ENCODE measurements at regions not wholly inside any gene's neighbourhood (a gene's known extent, or its start where the extent isn't known, plus 50 kb on each side); places are given as distances from the start of the nearest gene placed in this dataset.

DNA sequence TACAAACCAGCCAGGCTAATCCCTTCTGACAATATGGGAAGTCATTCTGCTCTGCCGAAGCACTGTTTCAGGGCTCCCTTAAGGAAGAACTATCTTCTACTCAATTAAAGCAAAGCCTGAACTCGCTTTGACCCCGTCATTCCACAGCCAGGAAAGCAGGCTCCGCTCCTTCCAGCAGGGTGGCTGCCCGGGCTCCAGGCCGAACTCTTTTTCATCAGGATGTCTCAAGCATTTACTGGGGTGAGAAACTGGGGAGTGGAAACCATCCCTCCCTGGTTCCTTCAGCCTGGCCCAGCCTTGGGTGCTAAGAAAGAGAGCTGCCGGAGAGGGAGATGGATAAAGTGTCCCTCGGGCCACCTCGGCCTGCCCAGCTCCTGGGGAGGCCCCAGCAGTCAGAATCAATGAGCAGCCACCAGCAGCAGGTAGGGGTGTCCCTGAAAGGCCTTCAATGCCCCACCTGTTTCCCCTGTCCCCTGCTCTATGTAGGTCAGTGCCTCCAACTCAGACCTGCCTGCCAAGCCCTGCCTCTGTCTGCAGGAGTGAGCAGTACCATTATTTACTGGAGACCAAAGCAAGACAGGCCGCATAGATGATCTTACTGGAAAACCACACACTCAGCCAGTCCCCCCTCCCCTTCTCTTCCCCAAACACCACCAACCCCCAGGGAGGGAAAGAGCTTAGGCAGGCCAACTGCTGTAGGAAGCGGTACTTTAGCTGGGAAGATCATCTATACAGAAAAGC lies 225.6 kb upstream of the TLE3 start:
- H3K4me1 ChIP-seq (replicated peaks), result peaks cover 27% of the 10 kb centered on the region

DNA sequence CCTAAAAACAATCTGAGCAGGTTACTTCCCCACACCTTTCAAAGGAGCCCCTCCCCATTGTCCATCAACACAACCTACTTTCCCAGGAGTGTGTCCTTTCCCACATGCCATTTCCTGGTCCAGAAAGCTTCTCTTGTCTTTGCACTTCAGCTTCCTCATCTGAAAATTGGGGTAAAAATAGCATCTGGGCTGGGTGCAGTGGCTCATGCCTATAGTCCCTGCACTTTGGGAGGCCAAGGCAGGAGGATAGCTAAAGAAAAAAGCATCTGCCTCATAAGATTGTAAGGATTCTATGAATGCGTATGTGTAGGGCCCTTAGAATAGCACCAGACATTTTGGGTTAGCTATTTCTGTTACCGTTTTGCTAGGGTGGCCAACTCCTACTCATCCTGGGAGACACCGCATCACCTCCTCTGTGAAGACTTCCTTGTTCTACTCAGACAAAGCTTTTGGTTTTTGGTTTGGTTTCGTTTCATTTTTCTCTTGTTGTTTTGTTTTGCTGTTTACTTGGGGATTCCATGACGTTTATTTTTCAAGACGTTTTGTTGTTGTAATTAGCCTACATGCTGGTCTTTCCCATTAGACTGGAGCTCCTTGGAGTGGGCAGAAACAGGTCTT lies 224.4 kb upstream of the TLE3 start:
- no peak for DNase-seq (ENCODE audit: low spot score)
- no peaks in the 10 kb centered on the region for H3K9me3 ChIP-seq
- H3K4me1 ChIP-seq (replicated peaks), result peaks cover 27% of the 10 kb centered on the region
- no peak overlapping the region for H3K4me3 ChIP-seq
- no peaks in the 10 kb centered on the region for H3K27me3 ChIP-seq (replicated peaks; ENCODE audit: insufficient read depth)
- no peaks in the 10 kb centered on the region for H3K36me3 ChIP-seq
- intact Hi-C loops (cut with DNase I), result loop anchor here (5.0 kb wide), 3 partner anchors 50 to 620 kb away; no protein-coding TSS in a partner anchor
- H3K27ac ChIP-seq, result peak overlapping the region in 1 of 2 donors; percentile 55
- 85% methylated on average over 6 of the region's 6 CpGs for WGBS
- TF ChIP-seq POLR2A (IDR thresholded peaks at IDR 0.05), result no peak
- no peak for TF ChIP-seq POLR2AphosphoS5 (IDR thresholded peaks at IDR 0.05)
- TF ChIP-seq, protein P1, sequence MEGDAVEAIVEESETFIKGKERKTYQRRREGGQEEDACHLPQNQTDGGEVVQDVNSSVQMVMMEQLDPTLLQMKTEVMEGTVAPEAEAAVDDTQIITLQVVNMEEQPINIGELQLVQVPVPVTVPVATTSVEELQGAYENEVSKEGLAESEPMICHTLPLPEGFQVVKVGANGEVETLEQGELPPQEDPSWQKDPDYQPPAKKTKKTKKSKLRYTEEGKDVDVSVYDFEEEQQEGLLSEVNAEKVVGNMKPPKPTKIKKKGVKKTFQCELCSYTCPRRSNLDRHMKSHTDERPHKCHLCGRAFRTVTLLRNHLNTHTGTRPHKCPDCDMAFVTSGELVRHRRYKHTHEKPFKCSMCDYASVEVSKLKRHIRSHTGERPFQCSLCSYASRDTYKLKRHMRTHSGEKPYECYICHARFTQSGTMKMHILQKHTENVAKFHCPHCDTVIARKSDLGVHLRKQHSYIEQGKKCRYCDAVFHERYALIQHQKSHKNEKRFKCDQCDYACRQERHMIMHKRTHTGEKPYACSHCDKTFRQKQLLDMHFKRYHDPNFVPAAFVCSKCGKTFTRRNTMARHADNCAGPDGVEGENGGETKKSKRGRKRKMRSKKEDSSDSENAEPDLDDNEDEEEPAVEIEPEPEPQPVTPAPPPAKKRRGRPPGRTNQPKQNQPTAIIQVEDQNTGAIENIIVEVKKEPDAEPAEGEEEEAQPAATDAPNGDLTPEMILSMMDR (IDR thresholded peaks at IDR 0.05), result no peak

More for the DNA sequence above, 225.6 kb upstream of the TLE3 start:
- no peaks in the 10 kb centered on the region for H3K27me3 ChIP-seq (replicated peaks; ENCODE audit: insufficient read depth)
- DNase-seq (ENCODE audit: low spot score), result peak; percentile 67
- no peaks in the 10 kb centered on the region for H3K36me3 ChIP-seq
- 12% methylated on average over 11 of the region's 11 CpGs for WGBS
- H3K9me3 ChIP-seq, result no peaks in the 10 kb centered on the region
- TF ChIP-seq POLR2A (IDR thresholded peaks at IDR 0.05) (no peak), POLR2AphosphoS5 (IDR thresholded peaks at IDR 0.05) (peak; percentile 55)
- TF ChIP-seq, protein P1 (IDR thresholded peaks at IDR 0.05), result peak in 1 of 4 experiments; percentile 12
- H3K27ac ChIP-seq, result peak overlapping the region; percentile 51 to 55
- H3K4me3 ChIP-seq, result no peak overlapping the region
- intact Hi-C loops (cut with DNase I), result loop anchor here (5.0 kb wide), 3 partner anchors 51 to 621 kb away; no protein-coding TSS in a partner anchor

DNA sequence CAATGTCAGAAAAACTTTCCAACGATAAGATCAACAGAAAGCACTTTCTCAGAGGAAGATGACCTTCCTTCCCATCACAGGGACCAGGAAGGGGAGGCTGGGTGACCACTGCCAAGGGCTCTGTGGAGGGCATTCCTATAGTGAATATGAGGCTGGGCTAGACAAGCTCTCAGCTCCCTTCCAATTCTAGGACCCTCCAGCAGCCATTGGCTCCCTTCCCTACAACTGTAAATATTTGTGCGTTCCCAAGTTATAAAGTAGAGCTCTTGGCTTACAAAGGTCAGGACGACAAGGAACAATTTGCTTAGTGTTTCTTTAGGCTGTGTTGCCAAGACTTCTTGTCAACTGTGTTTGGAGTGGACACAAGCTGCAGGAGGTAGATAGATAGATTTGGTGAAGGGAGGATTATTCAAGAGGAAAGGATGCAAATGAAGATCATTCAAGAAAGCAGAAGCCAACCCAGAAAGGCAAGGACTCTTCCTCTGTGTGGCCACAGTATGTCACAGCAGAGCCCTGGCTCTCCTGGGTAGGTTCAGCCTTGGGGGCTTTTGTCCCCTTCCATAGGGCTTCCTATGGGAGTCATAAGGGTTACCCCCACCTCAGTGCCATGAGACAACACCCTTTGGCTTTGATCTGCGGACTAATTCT lies 223.6 kb upstream of the TLE3 start:
- no peak for DNase-seq (ENCODE audit: low spot score)
- no peaks in the 10 kb centered on the region for H3K27me3 ChIP-seq (replicated peaks; ENCODE audit: insufficient read depth)
- H3K27ac ChIP-seq, result peak overlapping the region; percentile 38 to 42
- H3K36me3 ChIP-seq, result no peaks in the 10 kb centered on the region
- no peaks in the 10 kb centered on the region for H3K9me3 ChIP-seq
- H3K4me3 ChIP-seq, result no peak overlapping the region
- 22% methylated on average over 4 of the region's 4 CpGs for WGBS
- H3K4me1 ChIP-seq (replicated peaks), result peaks cover 27% of the 10 kb centered on the region
- TF ChIP-seq POLR2A (IDR thresholded peaks at IDR 0.05) (no peak), POLR2AphosphoS5 (IDR thresholded peaks at IDR 0.05) (peak; percentile 37)
- TF ChIP-seq, protein P1 (IDR thresholded peaks at IDR 0.05), result no peak
- intact Hi-C loops (cut with DNase I), result loop anchor here (5.0 kb wide), 3 partner anchors 49 to 619 kb away; no protein-coding TSS in a partner anchor

DNA sequence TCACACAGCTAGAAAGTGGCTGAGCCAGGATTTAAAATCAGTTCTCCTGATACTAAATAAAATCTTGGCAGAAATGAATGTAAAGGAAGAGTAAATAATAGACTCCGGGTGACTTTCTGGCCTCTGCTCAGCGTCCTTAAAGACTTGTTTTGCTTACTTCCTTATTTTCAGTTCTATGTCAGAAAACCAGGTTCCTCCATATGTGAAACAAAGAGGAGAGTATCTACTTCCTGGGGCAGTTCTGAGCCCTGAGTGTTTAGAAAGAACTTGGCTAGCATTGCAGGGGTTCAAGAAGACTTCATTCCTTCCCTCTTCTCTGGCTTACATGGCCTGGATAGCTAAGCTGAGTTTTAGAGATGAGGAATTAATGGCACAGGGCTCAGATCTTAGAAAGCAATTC lies 222.8 kb upstream of the TLE3 start:
- Histone ChIP-seq H3K9me3 (no peaks in the 10 kb centered on the region), H3K27me3 (replicated peaks; ENCODE audit: insufficient read depth) (no peaks in the 10 kb centered on the region), H3K4me1 (replicated peaks) (peaks cover 27% of the 10 kb centered on the region), H3K36me3 (no peaks in the 10 kb centered on the region), H3K4me3 (no peak overlapping the region), H3K27ac (peak overlapping the region; percentile 38 to 42)
- DNase-seq (ENCODE audit: low spot score), result no peak
- 18% methylated on average over 2 of the region's 2 CpGs for WGBS
- intact Hi-C loops (cut with DNase I), result loop anchor here (5.0 kb wide), 3 partner anchors 48 to 618 kb away; no protein-coding TSS in a partner anchor
- TF ChIP-seq POLR2A (IDR thresholded peaks at IDR 0.05) (no peak), POLR2AphosphoS5 (IDR thresholded peaks at IDR 0.05) (no peak)

DNA sequence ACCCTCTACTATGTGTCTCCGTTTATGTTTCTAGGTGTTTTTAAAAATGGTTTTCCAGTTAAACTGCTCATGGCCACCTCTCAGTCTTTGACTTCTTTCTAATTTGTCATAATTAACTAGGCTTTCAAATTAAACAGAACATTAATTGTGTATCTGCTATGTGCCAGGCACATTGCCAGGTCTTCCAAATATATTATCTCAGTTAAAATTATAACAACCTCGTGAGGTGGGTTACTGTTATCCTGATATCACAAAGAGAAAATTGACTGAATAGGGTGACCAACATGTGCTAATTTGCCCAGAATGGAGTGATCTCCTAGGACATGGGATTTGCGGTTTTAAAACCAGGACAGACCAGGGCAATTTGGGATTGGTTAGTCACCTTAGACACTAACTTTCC lies 222.4 kb upstream of the TLE3 start:
- 71% methylated on average over 3 of the region's 3 CpGs for WGBS
- Histone ChIP-seq H3K4me3 (no peak overlapping the region), H3K4me1 (replicated peaks) (peaks cover 27% of the 10 kb centered on the region), H3K27me3 (replicated peaks; ENCODE audit: insufficient read depth) (no peaks in the 10 kb centered on the region), H3K9me3 (no peaks in the 10 kb centered on the region), H3K27ac (peak overlapping the region; percentile 38 to 42), H3K36me3 (no peaks in the 10 kb centered on the region)
- DNase-seq (ENCODE audit: low spot score), result no peak
- no peak for TF ChIP-seq POLR2AphosphoS5 (IDR thresholded peaks at IDR 0.05)
- no peak for TF ChIP-seq POLR2A (IDR thresholded peaks at IDR 0.05)
- TF ChIP-seq, protein P1 (IDR thresholded peaks at IDR 0.05), result no peak
- intact Hi-C loops (cut with DNase I), result loop anchor here (5.0 kb wide), 3 partner anchors 48 to 618 kb away; no protein-coding TSS in a partner anchor

All from prostate gland (tissue), 2 donors.